GM19023 (cell line): ENCODE measurements at regions not wholly inside any gene's neighbourhood (a gene's known extent, or its start where the extent isn't known, plus 50 kb on each side); places are given as distances from the start of the nearest gene placed in this dataset.
"Not testable (repeated sequence)": the region's sequence is repeated elsewhere in the genome, so short reads cannot be mapped to it uniquely, and the experiment has no call there.

ENCODE experiments used
- ATAC-seq: cut with Tn5 transposase; IDR thresholded peaks from one replicate; pipeline ENCODE4 v1.9.1; 2021; ENCODE audit warnings: mild to moderate bottlenecking, moderate library complexity; ENCODE audit not compliant: unreplicated experiment

DNA sequence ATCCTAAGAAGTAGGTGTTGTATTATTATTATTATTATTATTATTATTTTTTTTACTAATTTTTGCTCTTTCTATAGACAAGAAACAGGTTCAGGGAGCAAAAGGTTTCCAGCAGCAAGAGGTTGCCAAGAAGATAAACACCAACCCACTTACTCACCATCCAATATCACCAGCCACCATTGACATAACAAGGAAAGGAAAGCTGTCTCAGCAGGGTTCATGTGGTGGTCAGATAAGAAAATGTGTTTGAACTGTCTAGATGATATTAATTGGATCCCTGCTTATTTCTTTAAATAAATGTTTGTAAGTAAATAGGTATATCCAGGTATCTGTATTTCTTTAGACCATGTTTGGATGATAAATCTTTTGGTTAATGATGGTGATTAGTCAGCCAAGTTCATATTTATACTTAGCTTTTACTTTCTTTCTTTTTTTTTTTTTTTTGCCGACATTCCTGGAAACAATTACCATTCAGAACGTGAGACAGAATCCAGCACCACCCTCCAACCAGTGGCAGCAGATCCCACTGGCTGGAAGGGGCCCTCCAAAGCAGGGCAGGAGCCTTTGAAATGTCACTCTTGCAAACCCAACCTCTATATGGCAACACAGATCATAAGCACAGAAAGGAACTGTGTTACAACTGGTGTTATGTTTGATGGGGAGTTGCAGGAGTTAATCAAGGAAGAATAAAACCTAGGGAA lies 139.2 kb upstream of the ECI2 start:
- no peak for ATAC-seq

- ATAC-seq, result no peak
Measured at GRCh38 chr6:4272996-4273395, 137.6 kb upstream of the ECI2 start.

GRCh38 chr6:4271761-4272470 lies 136.5 kb upstream of the ECI2 start:
- ATAC-seq, result no peak

- no peak for ATAC-seq
Measured at GRCh38 chr6:4270776-4271175, 135.4 kb upstream of the ECI2 start.

DNA sequence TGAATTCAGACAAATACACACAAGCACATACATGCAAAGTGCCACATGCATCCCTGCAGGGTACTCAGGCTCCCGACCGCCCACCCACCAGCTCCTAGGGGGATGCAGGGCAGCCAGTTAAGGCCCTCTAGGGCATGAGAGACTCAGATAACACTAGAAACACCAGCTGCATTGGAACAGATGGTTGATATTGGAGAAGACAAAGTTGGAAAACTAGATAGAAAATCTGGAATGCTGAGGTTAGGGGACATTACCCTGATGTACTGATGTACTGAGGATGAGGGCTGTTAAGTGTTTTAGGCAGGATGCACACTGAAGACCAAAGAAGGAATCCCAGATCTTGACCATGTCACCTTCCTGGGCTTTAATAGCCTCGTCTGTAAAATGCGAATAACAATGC lies 134.6 kb upstream of the ECI2 start:
- no peak for ATAC-seq

GRCh38 chr6:4268171-4268570 lies 132.8 kb upstream of the ECI2 start:
- no peak for ATAC-seq

DNA sequence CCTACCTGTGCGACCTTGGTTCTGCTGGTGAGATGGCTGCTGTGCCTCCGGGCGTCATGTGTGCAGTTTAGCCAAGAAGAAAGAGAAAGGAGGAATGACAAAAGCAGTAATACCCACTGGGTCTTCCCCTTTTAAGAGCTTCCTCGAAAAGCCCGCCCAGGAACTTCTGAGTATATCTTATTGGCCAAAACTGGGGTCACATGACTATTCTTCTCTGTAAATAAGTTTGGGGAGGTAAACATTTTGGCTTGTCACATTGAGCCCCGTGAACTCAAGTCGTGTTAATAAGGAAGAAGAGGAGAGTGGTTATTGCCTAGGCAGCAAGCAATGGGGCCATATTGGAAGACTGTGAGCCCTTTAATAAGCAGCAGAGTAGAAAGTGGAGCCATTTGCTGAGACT lies 130.4 kb upstream of the ECI2 start:
- no peak for ATAC-seq

- ATAC-seq, result no peak
Measured at GRCh38 chr6:4264601-4265000, 129.2 kb upstream of the ECI2 start.

DNA sequence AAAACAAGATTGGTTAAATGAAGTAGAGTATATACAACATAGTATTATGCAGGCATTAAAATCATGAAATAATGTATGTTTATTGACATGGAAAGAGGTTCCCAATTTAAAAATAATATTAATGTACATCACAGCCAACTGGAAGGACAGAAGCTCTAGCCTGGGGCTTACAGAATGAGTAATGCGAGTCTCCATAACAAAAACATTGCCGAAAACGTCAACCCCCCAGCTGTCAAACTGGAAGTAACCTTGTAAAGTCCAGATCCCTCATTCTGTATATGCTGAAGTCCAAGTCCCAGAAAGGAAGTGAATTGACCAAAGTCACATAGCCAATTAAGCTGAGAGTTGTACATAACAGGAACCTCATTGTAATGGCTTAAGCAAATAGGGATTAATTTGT lies 128.7 kb upstream of the ECI2 start:
- ATAC-seq, result no peak

GRCh38 chr6:4262526-4262925 lies 127.2 kb upstream of the ECI2 start:
- ATAC-seq, result no peak

DNA sequence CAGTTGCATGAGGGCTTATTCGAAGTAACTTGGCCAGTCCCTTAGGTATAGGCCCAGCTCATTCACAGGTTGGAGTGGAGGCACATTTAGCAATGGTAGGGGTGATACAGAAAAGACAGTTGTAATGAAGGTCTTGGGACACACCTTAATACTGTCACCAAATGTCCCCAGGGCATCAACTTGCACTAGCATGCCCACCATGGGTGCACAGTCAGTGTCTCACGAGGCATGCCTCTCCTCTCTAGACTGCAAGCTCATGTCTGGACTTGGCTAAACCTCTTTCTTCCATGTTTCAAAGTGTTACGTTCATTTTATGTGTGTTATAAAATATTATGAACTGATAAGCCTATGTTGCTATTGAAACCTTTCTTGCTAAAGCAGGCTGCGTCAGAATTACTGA lies 124.0 kb upstream of the ECI2 start:
- no peak for ATAC-seq

DNA sequence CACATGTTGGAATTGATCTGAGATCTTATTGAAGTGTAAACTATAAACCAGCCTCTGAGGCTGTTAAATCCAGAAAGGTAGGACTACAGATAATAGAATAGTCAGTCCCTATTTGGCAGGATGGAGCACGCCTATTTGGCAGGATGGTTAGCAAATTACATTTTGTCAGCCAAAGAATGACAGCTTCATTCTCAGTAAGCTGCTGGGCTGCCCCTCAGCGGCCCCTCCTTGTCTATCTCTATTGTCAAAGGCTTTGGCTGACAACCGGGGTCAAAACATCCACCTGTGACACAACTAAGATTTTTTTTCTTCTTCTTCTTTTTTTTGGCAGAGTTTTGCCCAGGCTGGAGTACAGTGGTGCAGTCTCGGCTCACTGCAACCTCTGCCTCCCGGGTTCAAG lies 123.4 kb upstream of the ECI2 start:
- ATAC-seq, result no peak

DNA sequence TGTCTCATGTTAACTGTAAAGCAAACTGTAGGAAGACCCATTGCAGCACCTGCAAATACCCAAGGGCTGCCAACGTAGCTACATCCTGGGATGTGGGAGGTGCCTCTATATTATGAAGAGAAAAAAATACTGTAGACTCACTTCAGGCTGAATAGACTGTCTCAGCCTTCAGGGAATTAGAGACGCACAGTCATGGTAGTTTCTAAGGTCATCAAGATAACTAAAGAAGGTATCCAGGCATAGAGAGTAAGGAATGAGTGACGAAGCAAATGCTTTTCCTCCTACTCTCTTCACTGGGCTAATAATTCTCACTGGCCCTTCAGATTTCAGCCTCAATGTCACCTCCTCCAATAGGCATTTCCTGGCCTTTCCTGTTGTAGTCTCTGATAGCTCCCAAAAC lies 121.6 kb upstream of the ECI2 start:
- ATAC-seq, result no peak

DNA sequence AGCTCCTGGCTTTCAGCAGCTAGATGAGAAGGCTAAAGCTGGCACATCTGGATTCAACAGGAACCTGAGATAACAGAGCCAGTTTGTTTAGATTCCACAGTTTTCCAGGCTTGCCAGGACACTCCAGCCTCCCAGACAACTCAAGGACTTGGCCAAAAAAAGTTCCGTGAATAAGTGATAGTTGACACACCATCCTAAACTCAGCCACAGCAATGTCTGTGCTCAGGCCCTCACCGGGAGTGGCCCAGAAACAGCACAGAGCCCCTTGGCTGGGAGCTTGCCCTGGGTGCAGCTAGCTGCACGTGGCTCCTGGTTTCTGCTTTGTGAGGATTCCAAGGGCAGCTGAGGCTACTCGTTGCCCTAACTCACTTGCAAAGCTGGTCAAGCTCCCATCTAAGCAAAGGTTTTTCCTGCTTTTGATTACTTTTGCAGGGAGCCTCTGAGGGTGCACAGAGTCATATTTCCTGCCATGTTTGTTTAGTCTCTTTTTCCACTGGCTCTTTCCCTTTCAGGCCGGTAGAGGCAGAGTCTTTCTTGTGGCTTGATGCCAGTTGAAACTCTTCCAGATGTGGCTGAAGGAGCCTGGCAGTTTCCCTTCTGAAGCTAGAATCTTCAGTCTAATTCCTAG lies 118.3 kb upstream of the ECI2 start:
- ATAC-seq, result no peak

- not testable (repeated sequence) for ATAC-seq
Measured at GRCh38 chr6:4252445-4252844, 117.1 kb upstream of the ECI2 start.

- no peak for ATAC-seq
Measured at GRCh38 chr6:4250645-4251044, 115.3 kb upstream of the ECI2 start.

GRCh38 chr6:4243832-4244231 lies 108.5 kb upstream of the ECI2 start:
- ATAC-seq, result not testable (repeated sequence)

DNA sequence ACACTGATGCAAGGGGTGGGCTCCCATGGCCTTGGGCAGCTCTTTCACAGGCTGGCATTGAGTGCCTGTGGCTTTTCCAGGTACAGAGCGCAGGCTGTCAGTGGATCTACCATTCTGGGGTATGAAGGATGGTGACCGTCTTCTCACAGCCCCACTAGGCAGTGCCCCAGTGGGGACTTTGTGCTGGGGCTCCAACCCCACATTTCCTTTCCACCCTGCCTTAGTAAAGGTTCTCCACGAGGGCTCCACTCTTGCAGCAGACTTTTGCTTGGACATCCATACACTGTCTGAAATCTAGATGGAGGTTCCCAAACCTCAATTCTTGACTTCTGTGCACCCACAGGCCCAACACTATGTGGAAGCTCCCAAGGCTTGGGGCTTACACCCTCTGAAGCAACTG lies 107.9 kb upstream of the ECI2 start:
- no peak for ATAC-seq

- no peak for ATAC-seq
Measured at GRCh38 chr6:4242601-4243000, 107.2 kb upstream of the ECI2 start.

DNA sequence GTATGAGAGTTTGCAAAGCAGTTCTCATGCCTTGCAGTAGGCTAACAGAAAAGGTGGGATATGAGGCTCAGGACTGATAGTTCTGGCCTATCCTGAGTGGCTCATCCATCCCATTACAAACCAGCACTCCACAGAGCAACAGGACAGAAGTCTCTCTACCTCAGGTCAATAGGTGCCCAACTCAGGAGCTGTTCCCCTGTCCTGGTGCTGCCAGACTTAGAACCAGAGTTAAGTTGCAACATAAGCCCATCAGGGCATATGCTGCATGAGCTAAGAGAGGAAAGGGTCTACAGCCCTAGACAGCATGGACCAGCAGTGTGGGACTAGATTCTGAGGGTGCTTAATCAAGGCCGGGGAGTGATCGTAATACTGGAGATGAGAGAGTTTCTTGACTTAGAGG lies 104.8 kb upstream of the ECI2 start:
- ATAC-seq, result no peak

DNA sequence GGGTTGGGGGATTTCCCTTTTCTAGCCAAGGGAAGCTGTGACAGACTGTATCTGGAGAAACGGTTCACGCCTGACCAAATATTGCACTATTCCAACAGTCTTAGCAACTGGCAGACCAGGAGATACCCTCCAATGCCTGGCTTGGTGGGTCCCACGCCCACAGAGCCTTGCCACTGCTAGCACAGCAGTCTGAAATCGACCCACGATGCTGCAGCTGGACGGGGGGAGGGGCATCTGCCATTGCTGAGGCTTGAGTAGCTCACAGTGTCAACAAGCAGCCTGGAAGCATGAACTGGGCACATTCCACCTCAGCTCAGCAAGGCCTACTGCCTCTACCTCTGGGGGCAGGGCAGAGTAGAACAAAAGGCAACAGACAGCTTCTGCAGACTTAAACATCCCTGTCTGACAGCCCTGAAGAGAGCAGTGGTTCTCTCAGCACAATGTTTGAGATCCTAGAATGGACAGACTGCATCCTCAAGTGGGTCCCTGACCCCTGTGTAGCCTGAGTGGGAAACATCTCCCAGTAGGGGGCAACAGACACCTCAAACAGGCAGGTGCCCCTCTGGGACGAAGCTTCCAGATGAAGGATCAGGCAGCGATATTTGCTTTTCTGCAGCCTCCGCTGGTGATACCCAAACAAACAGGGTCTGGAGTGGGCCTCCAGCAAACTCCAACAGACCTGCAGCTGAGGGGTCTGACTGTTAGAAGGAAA lies 89.9 kb upstream of the ECI2 start:
- ATAC-seq, result no peak
